K562 (cell line): ENCODE measurements at regions not wholly inside any gene's neighbourhood (a gene's known extent, or its start where the extent isn't known, plus 50 kb on each side); places are given as distances from the start of the nearest gene placed in this dataset.
A peak's percentile ranks its signal among the peaks of the same experiment; 100 is the strongest.

Experiments used
- ATAC-seq: fragments of 200-7000 bp; cut with Tn5 transposase; 3 replicates; pipeline ENCODE4 v1.9.1; 2020; ENCODE audit warnings: moderate library complexity
- BruUV-seq: library from RNA; stranded (reverse); fragments of 400-500 nt; replicated peaks from 2 replicates; lab custom pipeline; 2021; lab: Mats Ljungman, UMichigan
- CTCF ChIA-PET: fragments of 300-600 bp; formaldehyde crosslinking; extraction: SDS; loops from one replicate; lab custom pipeline; 2021; ENCODE audit warnings: low intra/inter-chr PET ratio; lab: Yijun Ruan, JAX
- POLR2A ChIA-PET: fragments of 300-600, 350-650 bp; sonication (Branson Sonifier 250); formaldehyde crosslinking; extraction: SDS; loops from one replicate; lab custom pipeline; 2021; ENCODE audit warnings: antibody characterized with exemption, inconsistent platforms; lab: Yijun Ruan, JAX
- DNase-seq, 4 experiments: peaks; one replicate each; pipeline versions ENCODE4 v3.0.0 to v3.0.0-alpha.2; 2011 to 2018; ENCODE audit warnings: low spot score in 3 of 4, mixed read lengths in 3 of 4; ENCODE audit errors: extremely low read depth in 1 of 4
- FAIRE-seq: peaks from 2 replicates; lab custom pipeline; 2011; peaks lifted over from hg19 to GRCh38; lab: Jason Lieb, UNC
- H2AFZ ChIP-seq: 2 replicates; pipeline ENCODE4 v1.6.0; 2011; ENCODE audit warnings: low read depth, low read length, control low read depth, inconsistent platforms
- H3K27ac ChIP-seq: fragments of 200-600 bp; 3 replicates; pipeline ENCODE4 v1.8.0; 2011; ENCODE audit warnings: low read depth, mild to moderate bottlenecking, control low read depth, inconsistent platforms, low read length, moderate library complexity, mixed read lengths; ENCODE audit errors: extremely low read depth
- H3K27me3 ChIP-seq, 2 experiments: fragments of 300-600 bp in 1 of 2; 2 replicates in 1 of 2; 3 replicates in 1 of 2; pipeline versions ENCODE4 v1.6.0 to v1.8.0; 2011; ENCODE audit warnings: inconsistent platforms in 2 of 2, low read length in 2 of 2, mild to moderate bottlenecking in 1 of 2, mixed read lengths in 1 of 2, moderate library complexity in 1 of 2; ENCODE audit not compliant: control insufficient read depth in 2 of 2, insufficient read depth in 2 of 2
- H3K36me3 ChIP-seq: fragments of 300-600 bp; 3 replicates; pipeline ENCODE4 v1.8.0; 2011; ENCODE audit warnings: mild to moderate bottlenecking, low read length, inconsistent platforms; ENCODE audit not compliant: control insufficient read depth, insufficient read depth
- H3K4me1 ChIP-seq, 2 experiments: fragments of 200-600 bp in 1 of 2; replicated peaks in 1 of 2; 2 replicates in 1 of 2; 3 replicates in 1 of 2; pipeline versions ENCODE4 v1.5.1 to v1.8.0; 2011; ENCODE audit warnings: inconsistent platforms in 2 of 2, low read length in 2 of 2, mild to moderate bottlenecking in 1 of 2, mixed read lengths in 1 of 2, moderate library complexity in 1 of 2; ENCODE audit not compliant: control insufficient read depth in 2 of 2, insufficient read depth in 2 of 2
- H3K4me2 ChIP-seq: 2 replicates; pipeline ENCODE4 v1.6.1; 2011; ENCODE audit warnings: low read length, control low read depth, inconsistent platforms, mixed read lengths; ENCODE audit not compliant: insufficient read depth
- H3K4me3 ChIP-seq: fragments of 200-600 bp; sonication (generic), shearing (Covaris generic); 2 replicates; pipeline ENCODE4 v1.5.1; 2016; ENCODE audit warnings: control low read depth, inconsistent platforms
- H3K79me2 ChIP-seq: fragments of 200-600 bp; 3 replicates; pipeline ENCODE4 v1.8.0; 2011; ENCODE audit warnings: low read length, inconsistent platforms; ENCODE audit not compliant: control insufficient read depth, insufficient read depth
- H3K9ac ChIP-seq, 2 experiments: 2 replicates each; pipeline versions ENCODE4 v1.6.0 to v1.6.1; 2011; ENCODE audit warnings: low read depth in 2 of 2, low read length in 2 of 2, control low read depth in 1 of 2, inconsistent platforms in 1 of 2, mild to moderate bottlenecking in 1 of 2, mixed read lengths in 1 of 2; ENCODE audit not compliant: insufficient read depth in 1 of 2
- H3K9me1 ChIP-seq: one replicate; pipeline ENCODE4 v1.6.0; 2011; ENCODE audit warnings: inconsistent platforms, mild to moderate bottlenecking, low read length, moderate library complexity; ENCODE audit not compliant: control insufficient read depth, insufficient read depth
- H3K9me3 ChIP-seq: replicated peaks from 2 replicates; pipeline ENCODE4 v1.5.1; 2011; ENCODE audit warnings: low read depth, low read length, inconsistent platforms; ENCODE audit not compliant: control insufficient read depth, insufficient read depth
- H4K20me1 ChIP-seq: replicated peaks from 2 replicates; pipeline ENCODE4 v1.6.1; 2011; ENCODE audit warnings: low read length, inconsistent platforms, mixed read lengths; ENCODE audit not compliant: control insufficient read depth, insufficient read depth
- CHD4 ChIP-seq: fragments of 200-600 bp; sonication (generic); IDR thresholded peaks from 3 replicates; pipeline ENCODE4 v1.6.1; 2012; ENCODE audit warnings: low read depth, mild to moderate bottlenecking, mixed read lengths, low read length, inconsistent platforms; ENCODE audit not compliant: insufficient read depth, insufficient replicate concordance, poor library complexity, severe bottlenecking
- CTCF ChIP-seq, 3 experiments: IDR thresholded peaks in 2 of 3; conservative IDR thresholded peaks in 1 of 3; 2 replicates each; pipeline ENCODE4 v1.5.1; 2011 to 2012; ENCODE audit warnings: low read length in 3 of 3, mild to moderate bottlenecking in 3 of 3, control low read depth in 2 of 3, improper control_type of control experiment in 1 of 3, inconsistent platforms in 1 of 3, low read depth in 1 of 3, mixed read lengths in 1 of 3, moderate library complexity in 1 of 3; ENCODE audit not compliant: insufficient read depth in 2 of 3
- RAD21 ChIP-seq, 2 experiments: fragments of 250-450 bp in 1 of 2; fragments of 450-650 bp in 1 of 2; sonication (Bioruptor Pico) in 1 of 2; formaldehyde crosslinking in 1 of 2; IDR thresholded peaks in 1 of 2; conservative IDR thresholded peaks in 1 of 2; 2 replicates each; pipeline versions ENCODE4 v1.4.0 to v1.8.0; 2020 to 2022; ENCODE audit warnings: mild to moderate bottlenecking in 2 of 2, moderate library complexity in 1 of 2
- WGBS: fragments of 100-300 bp; shearing (Covaris generic); methylation state at CpG from one replicate; pipeline ENCODE4 v1.1.6; 2016; ENCODE audit warnings: low coverage, mixed read lengths; ENCODE audit not compliant: insufficient coverage; ENCODE audit errors: missing lambda C conversion rate; 5-methylcytosine and 5-hydroxymethylcytosine counted together
- in situ Hi-C: fragments of 300-500 bp; cut with MboI; formaldehyde crosslinking; loops from 4 replicates; pipeline ENCODE4 v1.15.0; 2018; ENCODE audit warnings: inconsistent platforms, mixed read lengths
- intact Hi-C: fragments of 100-400 bp; cut with micrococcal nuclease; formaldehyde crosslinking; loops from 2 replicates; pipeline ENCODE4 v1.14.2; 2022

- ChIA-PET POLR2A (no interaction called here), CTCF (no interaction called here)
- Histone ChIP-seq H3K9ac (no peak overlapping the region), H3K4me1 (no peaks in the 10 kb centered on the region), H3K9me3 (no peaks in the 10 kb centered on the region), H3K27ac (no peak overlapping the region), H3K27me3 (no peaks in the 10 kb centered on the region), H3K4me3 (no peak overlapping the region), H3K9me1 (no peaks in the 10 kb centered on the region), H4K20me1 (no peaks in the 10 kb centered on the region), H3K4me2 (no peak overlapping the region), H2AFZ (no peak overlapping the region), H3K79me2 (no peaks in the 10 kb centered on the region), H3K36me3 (no peaks in the 10 kb centered on the region)
- WGBS = under 1% methylated on average over 6 of the region's 6 CpGs
- 0 out of 4 replicates have a peak, but pooled peaks of 1 of the 2 experiments have one; percentile 24 for TF ChIP-seq RAD21 (CRISPR knock-in tag; conservative IDR thresholded peaks at IDR 0.05 in 1 of 2, IDR thresholded peaks at IDR 0.05 in 1 of 2)
- TF ChIP-seq CTCF (IDR thresholded peaks at IDR 0.05 in 2 of 3, conservative IDR thresholded peaks at IDR 0.05 in 1 of 3; ENCODE audit: insufficient read depth in 2 of 3, low read depth in 1 of 3, low read length in 3 of 3) = peak in 1 of 3 experiments; percentile 18; a peak in 1 of 6 replicates
- TF ChIP-seq CHD4 = no peak
- ATAC-seq (no peak), FAIRE-seq (no peak), DNase-seq (no peak)
- BruUV-seq = no TSS peak
- in situ Hi-C loops (no loop called here), intact Hi-C loops (no loop called here)
Observed at GRCh38 chr21:16082038-16082816, 352.4 kb downstream of the USP25 start.
